ENCODE measurements at regions not wholly inside any gene's neighbourhood (a gene's known extent, or its start where the extent isn't known, plus 50 kb on each side); places are given as distances from the start of the nearest gene placed in this dataset.
"Not testable (repeated sequence)": the region's sequence is repeated elsewhere in the genome, so short reads cannot be mapped to it uniquely, and the experiment has no call there.

GRCh38 chr16:82282662-82283061 lies 112.6 kb upstream of the MPHOSPH6 start:
- no peak for TF ChIP-seq POLR2AphosphoS5 (IDR thresholded peaks at IDR 0.05; ENCODE audit: low read depth, low read length)
- TF ChIP-seq TAF1 (IDR thresholded peaks at IDR 0.05; ENCODE audit: low read depth, low read length) = no peak
- TF ChIP-seq SPI1 (IDR thresholded peaks at IDR 0.05; ENCODE audit: low read depth, low read length) = no peak
- TF ChIP-seq POLR2A (IDR thresholded peaks at IDR 0.05; ENCODE audit: low read depth, low read length) = no peak
- TF ChIP-seq POU2F2 (IDR thresholded peaks at IDR 0.05; ENCODE audit: low read depth, low read length) = no peak
- TF ChIP-seq PAX5 (IDR thresholded peaks at IDR 0.05; ENCODE audit: insufficient read depth, low read length, severe bottlenecking) = no peak
- DNase-seq (ENCODE audit: insufficient read length, low spot score) = no peak
- no peak for FAIRE-seq

- DNase-seq (ENCODE audit: insufficient read length, low spot score) (no peak), FAIRE-seq (no peak)
- no peak for TF ChIP-seq POU2F2 (IDR thresholded peaks at IDR 0.05; ENCODE audit: low read depth, low read length)
- no peak for TF ChIP-seq POLR2AphosphoS5 (IDR thresholded peaks at IDR 0.05; ENCODE audit: low read depth, low read length)
- no peak for TF ChIP-seq POLR2A (IDR thresholded peaks at IDR 0.05; ENCODE audit: low read depth, low read length)
- TF ChIP-seq PAX5 (IDR thresholded peaks at IDR 0.05; ENCODE audit: insufficient read depth, low read length, severe bottlenecking) = no peak
- TF ChIP-seq TAF1 (IDR thresholded peaks at IDR 0.05; ENCODE audit: low read depth, low read length) = no peak
- TF ChIP-seq SPI1 (IDR thresholded peaks at IDR 0.05; ENCODE audit: low read depth, low read length) = no peak
These were observed 111.5 kb upstream of the MPHOSPH6 start for GRCh38 chr16:82281544-82281943.

DNA sequence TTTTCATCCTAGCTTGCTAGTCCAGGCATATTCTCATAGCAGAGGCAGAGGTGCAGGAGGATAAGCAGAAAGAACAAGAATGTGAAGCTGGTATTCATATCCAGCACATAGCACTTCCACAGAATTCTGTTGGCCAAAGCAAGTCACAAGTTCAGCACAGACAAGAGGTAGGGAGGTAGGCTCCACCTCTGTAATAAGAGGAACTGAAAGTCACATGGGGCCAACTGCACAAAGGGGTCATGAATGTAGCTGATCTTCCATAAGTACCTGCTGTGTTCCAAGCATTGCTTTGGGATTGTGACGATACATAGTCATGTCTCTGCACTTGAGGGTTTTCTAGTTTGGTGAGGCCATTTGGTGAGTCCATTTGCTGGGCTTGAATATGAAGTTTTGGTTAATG lies 110.8 kb upstream of the MPHOSPH6 start:
- TF ChIP-seq SPI1 (IDR thresholded peaks at IDR 0.05; ENCODE audit: low read depth, low read length) (peak; percentile 91), POLR2AphosphoS5 (IDR thresholded peaks at IDR 0.05; ENCODE audit: low read depth, low read length) (no peak), POLR2A (IDR thresholded peaks at IDR 0.05; ENCODE audit: low read depth, low read length) (no peak), TAF1 (IDR thresholded peaks at IDR 0.05; ENCODE audit: low read depth, low read length) (no peak)
- no peak for FAIRE-seq
- peak; percentile 7 for DNase-seq (ENCODE audit: insufficient read length, low spot score)

DNA sequence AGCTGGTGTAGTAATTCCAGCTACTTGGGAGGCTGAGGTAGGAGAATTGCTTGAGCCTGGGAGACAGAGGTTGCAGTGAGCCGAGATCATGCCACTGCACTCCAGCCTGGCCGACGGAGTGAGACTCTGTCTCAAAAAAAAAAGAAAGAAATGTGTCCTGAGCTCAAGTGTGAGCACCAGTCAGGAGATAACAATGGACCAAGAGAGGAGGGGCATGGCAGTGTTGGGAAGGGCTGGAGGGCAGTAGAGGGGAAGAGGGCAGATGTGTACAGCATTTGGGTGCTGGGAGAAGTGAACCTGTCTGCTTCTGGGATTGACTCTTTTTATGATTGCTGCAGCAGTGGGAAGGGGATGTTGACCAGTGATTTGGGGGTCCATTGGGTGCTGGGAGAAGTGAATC lies 105.3 kb upstream of the MPHOSPH6 start:
- not testable (repeated sequence) for FAIRE-seq; DNase-seq (ENCODE audit: insufficient read length, low spot score)

DNA sequence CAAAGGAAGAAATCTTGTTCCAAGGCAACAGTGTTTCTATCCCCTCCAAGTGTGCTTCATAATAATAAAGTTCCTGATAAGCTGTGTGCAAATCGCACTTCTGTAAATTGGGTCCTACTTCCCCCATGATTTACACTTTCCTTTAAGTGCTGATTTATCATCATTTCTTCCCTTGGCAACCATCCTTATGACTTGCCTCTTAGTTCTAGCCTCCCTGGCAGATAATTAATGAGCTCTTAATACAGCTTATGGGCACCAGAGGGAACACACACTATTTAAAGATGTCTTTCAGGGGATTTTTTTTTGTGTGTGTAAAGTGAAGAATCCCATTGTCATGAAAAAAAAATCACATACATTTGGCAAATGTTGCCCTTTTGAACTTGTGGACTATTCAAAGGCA lies 101.6 kb upstream of the MPHOSPH6 start:
- DNase-seq (ENCODE audit: insufficient read length, low spot score) (no peak), FAIRE-seq (no peak)
- TF ChIP-seq PAX5 (IDR thresholded peaks at IDR 0.05; ENCODE audit: insufficient read depth, low read length, severe bottlenecking) (no peak), POLR2A (IDR thresholded peaks at IDR 0.05; ENCODE audit: low read depth, low read length) (no peak), SPI1 (IDR thresholded peaks at IDR 0.05; ENCODE audit: low read depth, low read length) (no peak), POU2F2 (IDR thresholded peaks at IDR 0.05; ENCODE audit: low read depth, low read length) (no peak), TAF1 (IDR thresholded peaks at IDR 0.05; ENCODE audit: low read depth, low read length) (no peak), POLR2AphosphoS5 (IDR thresholded peaks at IDR 0.05; ENCODE audit: low read depth, low read length) (no peak)

GRCh38 chr16:82267675-82268074 lies 97.7 kb upstream of the MPHOSPH6 start:
- not testable (repeated sequence) for DNase-seq (ENCODE audit: insufficient read length, low spot score); FAIRE-seq

GRCh38 chr16:82265809-82266208 lies 95.8 kb upstream of the MPHOSPH6 start:
- no peak for TF ChIP-seq TAF1 (IDR thresholded peaks at IDR 0.05; ENCODE audit: low read depth, low read length)
- TF ChIP-seq POU2F2 (IDR thresholded peaks at IDR 0.05; ENCODE audit: low read depth, low read length) = no peak
- TF ChIP-seq SPI1 (IDR thresholded peaks at IDR 0.05; ENCODE audit: low read depth, low read length) = no peak
- TF ChIP-seq POLR2A (IDR thresholded peaks at IDR 0.05; ENCODE audit: low read depth, low read length) = no peak
- no peak for TF ChIP-seq POLR2AphosphoS5 (IDR thresholded peaks at IDR 0.05; ENCODE audit: low read depth, low read length)
- TF ChIP-seq PAX5 (IDR thresholded peaks at IDR 0.05; ENCODE audit: insufficient read depth, low read length, severe bottlenecking) = no peak
- DNase-seq (ENCODE audit: insufficient read length, low spot score) = no peak

GRCh38 chr16:82264756-82265155 lies 94.7 kb upstream of the MPHOSPH6 start:
- FAIRE-seq (no peak), DNase-seq (ENCODE audit: insufficient read length, low spot score) (no peak)
- TF ChIP-seq POU2F2 (IDR thresholded peaks at IDR 0.05; ENCODE audit: low read depth, low read length) = no peak
- TF ChIP-seq POLR2AphosphoS5 (IDR thresholded peaks at IDR 0.05; ENCODE audit: low read depth, low read length) = no peak
- TF ChIP-seq SPI1 (IDR thresholded peaks at IDR 0.05; ENCODE audit: low read depth, low read length) = no peak
- TF ChIP-seq TAF1 (IDR thresholded peaks at IDR 0.05; ENCODE audit: low read depth, low read length) = no peak
- TF ChIP-seq PAX5 (IDR thresholded peaks at IDR 0.05; ENCODE audit: insufficient read depth, low read length, severe bottlenecking) = no peak
- TF ChIP-seq POLR2A (IDR thresholded peaks at IDR 0.05; ENCODE audit: low read depth, low read length) = no peak

More at GRCh38 chr16:82265809-82266208, 95.8 kb upstream of the MPHOSPH6 start:
- no peak for FAIRE-seq

GRCh38 chr16:82263521-82264143 lies 93.6 kb upstream of the MPHOSPH6 start:
- DNase-seq (ENCODE audit: insufficient read length, low spot score) (peak; percentile 40), FAIRE-seq (peak; percentile 91)
- TF ChIP-seq TAF1 (IDR thresholded peaks at IDR 0.05; ENCODE audit: low read depth, low read length) = no peak
- no peak for TF ChIP-seq POU2F2 (IDR thresholded peaks at IDR 0.05; ENCODE audit: low read depth, low read length)
- TF ChIP-seq PAX5 (IDR thresholded peaks at IDR 0.05; ENCODE audit: insufficient read depth, low read length, severe bottlenecking) = no peak
- TF ChIP-seq POLR2A (IDR thresholded peaks at IDR 0.05; ENCODE audit: low read depth, low read length) = no peak
- TF ChIP-seq POLR2AphosphoS5 (IDR thresholded peaks at IDR 0.05; ENCODE audit: low read depth, low read length) = no peak
- no peak for TF ChIP-seq SPI1 (IDR thresholded peaks at IDR 0.05; ENCODE audit: low read depth, low read length)

DNA sequence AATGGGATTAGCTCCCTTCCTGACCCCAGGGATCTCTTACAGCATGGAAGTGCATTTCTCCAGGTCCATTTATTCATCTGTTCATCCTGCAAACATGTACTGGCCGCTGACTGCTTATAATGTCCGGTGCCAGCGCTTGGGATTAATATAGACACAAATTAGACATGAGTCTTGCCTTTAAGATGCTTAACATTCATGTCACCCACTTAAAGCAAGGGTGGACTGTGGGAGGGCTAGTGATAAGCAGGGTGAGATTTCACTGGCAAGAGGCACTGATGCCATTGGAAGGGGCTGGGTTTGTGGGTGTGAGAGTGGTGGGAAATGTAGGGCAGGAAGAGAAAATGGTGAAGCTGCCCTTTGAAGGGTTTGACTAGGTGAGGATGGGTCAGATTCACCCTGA lies 92.2 kb upstream of the MPHOSPH6 start:
- DNase-seq (ENCODE audit: insufficient read length, low spot score) (no peak), FAIRE-seq (no peak)
- no peak for TF ChIP-seq PAX5 (IDR thresholded peaks at IDR 0.05; ENCODE audit: insufficient read depth, low read length, severe bottlenecking)
- TF ChIP-seq POLR2AphosphoS5 (IDR thresholded peaks at IDR 0.05; ENCODE audit: low read depth, low read length) = no peak
- TF ChIP-seq POU2F2 (IDR thresholded peaks at IDR 0.05; ENCODE audit: low read depth, low read length) = no peak
- TF ChIP-seq TAF1 (IDR thresholded peaks at IDR 0.05; ENCODE audit: low read depth, low read length) = no peak
- no peak for TF ChIP-seq POLR2A (IDR thresholded peaks at IDR 0.05; ENCODE audit: low read depth, low read length)
- no peak for TF ChIP-seq SPI1 (IDR thresholded peaks at IDR 0.05; ENCODE audit: low read depth, low read length)
